ENCODE measurements at regions not wholly inside any gene's neighbourhood (a gene's known extent, or its start where the extent isn't known, plus 50 kb on each side); places are given as distances from the start of the nearest gene placed in this dataset.
"Not testable (repeated sequence)": the region's sequence is repeated elsewhere in the genome, so short reads cannot be mapped to it uniquely, and the experiment has no call there.

DNA sequence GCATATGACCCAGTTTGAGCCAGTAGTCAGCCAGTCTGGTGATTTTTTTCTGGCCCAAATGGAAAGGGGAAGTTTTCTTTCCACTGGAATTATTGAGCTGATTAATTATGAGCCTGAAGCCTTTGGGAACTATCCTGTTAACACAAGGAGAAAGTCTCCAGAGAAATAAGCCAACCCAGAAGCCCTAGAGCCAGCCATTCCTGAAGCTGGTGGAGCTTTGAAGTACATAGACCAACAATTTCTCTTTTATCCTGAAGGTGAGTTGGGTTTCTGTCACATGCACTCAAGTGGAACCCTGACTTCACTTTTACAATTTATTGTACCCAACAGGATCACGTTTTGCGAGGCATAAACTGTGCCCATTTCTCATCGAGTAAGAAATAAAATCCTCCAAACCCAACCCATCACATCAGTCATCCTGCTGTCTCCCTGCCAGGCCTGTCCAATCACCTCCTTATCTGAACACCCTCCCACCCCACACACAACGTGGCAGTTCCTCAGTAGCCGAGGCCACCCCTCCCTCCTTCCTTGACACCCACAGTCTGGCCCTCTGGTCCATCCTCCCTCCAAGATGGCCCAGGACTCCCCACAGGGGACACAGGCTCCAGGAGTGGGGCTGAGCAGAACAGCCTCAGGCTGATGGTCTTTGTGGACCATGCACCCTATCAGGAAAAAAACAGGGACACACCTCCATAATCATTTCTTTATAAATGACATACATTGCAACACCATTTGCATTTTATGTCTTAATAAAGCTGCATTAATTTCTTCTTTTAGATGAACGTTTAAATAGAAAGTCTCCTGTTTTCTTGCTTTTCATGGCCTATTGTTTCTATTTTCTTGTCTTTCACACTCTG lies 55.7 kb upstream of the GATA2 start:
- no peak overlapping the region for H3K4me3 ChIP-seq (ENCODE audit: low read length)
- H3K27me3 ChIP-seq (ENCODE audit: control insufficient read depth, insufficient read depth, low read length) = peaks cover 20% of the 10 kb centered on the region
- no peak overlapping the region for H3K9ac ChIP-seq (ENCODE audit: low read depth, low read length)

GRCh38 chr3:128548021-128548420 lies 55.0 kb upstream of the GATA2 start:
- Histone ChIP-seq H3K4me3 (ENCODE audit: low read length) (no peak overlapping the region), H3K4me1 (ENCODE audit: control insufficient read depth, insufficient read depth, low read length) (peaks cover 31% of the 10 kb centered on the region), H3K9me3 (replicated peaks; ENCODE audit: low read length) (no peaks in the 10 kb centered on the region), H3K4me2 (ENCODE audit: low read length) (no peak overlapping the region), H3K36me3 (ENCODE audit: insufficient read depth, low read length) (no peaks in the 10 kb centered on the region), H3K27me3 (ENCODE audit: control insufficient read depth, insufficient read depth, low read length) (peaks cover 17% of the 10 kb centered on the region), H3K9ac (ENCODE audit: low read depth, low read length) (no peak overlapping the region)

More for the DNA sequence above, 55.7 kb upstream of the GATA2 start:
- H3K4me2 ChIP-seq (ENCODE audit: low read length) = peak overlapping the region; percentile 26
- peaks cover 31% of the 10 kb centered on the region for H3K4me1 ChIP-seq (ENCODE audit: control insufficient read depth, insufficient read depth, low read length)
- H3K9me3 ChIP-seq (replicated peaks; ENCODE audit: low read length) = no peaks in the 10 kb centered on the region
- H3K36me3 ChIP-seq (ENCODE audit: insufficient read depth, low read length) = no peaks in the 10 kb centered on the region

DNA sequence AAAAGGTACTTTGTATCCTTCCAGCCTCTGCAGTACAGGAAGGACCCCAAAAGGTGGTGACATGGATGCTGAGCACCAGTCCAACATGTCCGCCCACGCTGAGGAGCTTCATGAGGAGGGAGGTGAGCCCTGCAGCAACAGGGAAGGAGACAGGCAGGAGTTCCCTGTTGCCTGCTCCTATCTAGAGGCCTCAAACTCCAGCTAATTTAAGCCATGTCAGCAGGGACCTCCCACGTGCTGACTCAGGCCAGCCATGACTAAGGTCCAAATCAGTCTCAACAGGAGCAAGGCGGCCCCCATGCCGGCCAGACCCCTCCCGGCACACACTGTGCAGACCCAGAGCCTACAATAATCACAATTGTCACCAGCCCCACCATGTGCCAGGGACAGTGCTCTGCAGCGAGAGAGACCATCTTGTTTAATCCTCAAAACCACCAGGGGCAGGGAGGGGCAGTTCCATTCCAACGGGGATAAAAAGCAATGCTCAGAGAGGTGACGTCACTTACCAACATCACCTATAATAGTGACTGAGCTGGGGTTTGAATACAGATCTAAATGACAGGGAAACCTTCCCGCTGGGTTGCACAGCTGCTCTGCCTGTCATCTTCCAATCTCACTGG lies 54.5 kb upstream of the GATA2 start:
- peaks cover 18% of the 10 kb centered on the region for H3K27me3 ChIP-seq (ENCODE audit: control insufficient read depth, insufficient read depth, low read length)
- peaks cover 31% of the 10 kb centered on the region for H3K4me1 ChIP-seq (ENCODE audit: control insufficient read depth, insufficient read depth, low read length)
- H3K9me3 ChIP-seq (replicated peaks; ENCODE audit: low read length) = no peaks in the 10 kb centered on the region
- H3K36me3 ChIP-seq (ENCODE audit: insufficient read depth, low read length) = no peaks in the 10 kb centered on the region
- no peak overlapping the region for H3K4me3 ChIP-seq (ENCODE audit: low read length)
- no peak overlapping the region for H3K9ac ChIP-seq (ENCODE audit: low read depth, low read length)
- peak overlapping the region; percentile 20 for H3K4me2 ChIP-seq (ENCODE audit: low read length)

DNA sequence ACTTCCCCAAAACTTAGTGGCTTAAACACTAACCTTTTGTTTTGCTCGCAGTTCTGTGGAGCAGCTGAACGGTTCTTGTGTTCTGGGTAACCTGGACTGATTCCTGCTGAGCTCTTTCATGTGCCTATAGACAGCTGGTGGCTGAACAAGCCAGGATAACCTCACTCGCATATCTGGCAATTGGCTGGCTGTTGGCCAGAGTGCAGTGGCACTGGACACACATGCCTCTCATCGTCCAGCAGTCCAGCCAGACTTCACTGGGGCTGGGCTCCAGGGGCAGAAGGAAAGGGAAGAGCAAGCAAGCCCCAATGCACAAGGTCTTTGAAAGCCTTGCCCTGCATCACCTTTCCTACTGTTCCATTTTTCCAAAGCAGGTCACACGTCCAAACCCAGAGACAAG lies 53.6 kb upstream of the GATA2 start:
- no peak overlapping the region for H3K4me2 ChIP-seq (ENCODE audit: low read length)
- H3K9ac ChIP-seq (ENCODE audit: low read depth, low read length) = no peak overlapping the region
- H3K4me3 ChIP-seq (ENCODE audit: low read length) = no peak overlapping the region
- H3K36me3 ChIP-seq (ENCODE audit: insufficient read depth, low read length) = no peaks in the 10 kb centered on the region
- H3K4me1 ChIP-seq (ENCODE audit: control insufficient read depth, insufficient read depth, low read length) = peaks cover 31% of the 10 kb centered on the region
- H3K9me3 ChIP-seq (replicated peaks; ENCODE audit: low read length) = no peaks in the 10 kb centered on the region
- peaks cover 12% of the 10 kb centered on the region for H3K27me3 ChIP-seq (ENCODE audit: control insufficient read depth, insufficient read depth, low read length)

DNA sequence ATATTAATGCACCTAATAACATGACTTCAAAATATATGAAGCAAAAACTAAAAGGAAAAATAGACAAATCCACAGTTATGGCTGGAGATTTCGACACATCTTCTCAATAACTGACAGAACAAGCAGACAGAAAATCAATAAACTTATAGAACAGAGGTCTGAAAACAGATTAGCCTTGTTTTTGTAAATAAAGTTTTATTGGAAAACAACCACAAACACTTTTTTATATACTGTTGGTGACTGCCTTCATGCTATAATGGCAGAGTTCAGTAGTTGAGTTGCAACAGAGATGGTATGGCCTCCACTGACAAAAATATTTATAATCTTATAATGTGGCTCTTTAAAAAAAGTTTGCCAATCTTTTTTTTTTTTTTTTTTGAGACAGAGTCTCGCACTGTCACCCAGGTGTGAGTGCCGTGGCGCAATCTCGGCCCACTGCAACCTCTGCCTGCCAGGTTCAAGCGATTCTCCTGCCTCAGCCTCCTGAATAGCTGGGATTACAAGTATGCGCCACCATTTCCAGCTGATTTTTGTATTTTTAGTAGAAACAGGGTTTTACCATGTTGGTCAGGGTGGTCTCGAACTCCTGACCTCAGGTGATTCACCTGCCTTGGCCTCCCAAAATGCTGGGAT lies 52.2 kb upstream of the GATA2 start:
- peaks cover 14% of the 10 kb centered on the region for H3K27me3 ChIP-seq (ENCODE audit: control insufficient read depth, insufficient read depth, low read length)
- H3K36me3 ChIP-seq (ENCODE audit: insufficient read depth, low read length) = no peaks in the 10 kb centered on the region
- peaks cover 31% of the 10 kb centered on the region for H3K4me1 ChIP-seq (ENCODE audit: control insufficient read depth, insufficient read depth, low read length)
- no peak overlapping the region for H3K4me3 ChIP-seq (ENCODE audit: low read length)
- H3K4me2 ChIP-seq (ENCODE audit: low read length) = no peak overlapping the region
- no peaks in the 10 kb centered on the region for H3K9me3 ChIP-seq (replicated peaks; ENCODE audit: low read length)
- no peak overlapping the region for H3K9ac ChIP-seq (ENCODE audit: low read depth, low read length)

DNA sequence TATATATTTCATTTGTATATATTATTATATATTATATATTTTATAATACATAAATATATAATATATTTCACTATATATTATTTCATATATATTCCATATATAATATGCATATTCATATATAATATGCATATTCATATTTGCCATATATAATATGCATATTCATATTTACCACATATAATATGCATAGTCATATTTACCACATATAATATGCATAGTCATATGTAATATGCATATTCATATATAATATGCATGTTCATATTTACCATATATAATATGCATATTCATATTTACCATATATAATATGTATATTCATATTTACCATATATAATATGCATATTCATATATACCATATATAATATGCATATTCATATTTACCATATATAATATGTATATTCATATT lies 51.2 kb upstream of the GATA2 start:
- Histone ChIP-seq H3K4me2 (ENCODE audit: low read length) (no peak overlapping the region), H3K4me3 (ENCODE audit: low read length) (no peak overlapping the region), H3K36me3 (ENCODE audit: insufficient read depth, low read length) (no peaks in the 10 kb centered on the region), H3K4me1 (ENCODE audit: control insufficient read depth, insufficient read depth, low read length) (peaks cover 25% of the 10 kb centered on the region), H3K9me3 (replicated peaks; ENCODE audit: low read length) (no peaks in the 10 kb centered on the region), H3K9ac (ENCODE audit: low read depth, low read length) (no peak overlapping the region), H3K27me3 (ENCODE audit: control insufficient read depth, insufficient read depth, low read length) (peaks cover 24% of the 10 kb centered on the region)

DNA sequence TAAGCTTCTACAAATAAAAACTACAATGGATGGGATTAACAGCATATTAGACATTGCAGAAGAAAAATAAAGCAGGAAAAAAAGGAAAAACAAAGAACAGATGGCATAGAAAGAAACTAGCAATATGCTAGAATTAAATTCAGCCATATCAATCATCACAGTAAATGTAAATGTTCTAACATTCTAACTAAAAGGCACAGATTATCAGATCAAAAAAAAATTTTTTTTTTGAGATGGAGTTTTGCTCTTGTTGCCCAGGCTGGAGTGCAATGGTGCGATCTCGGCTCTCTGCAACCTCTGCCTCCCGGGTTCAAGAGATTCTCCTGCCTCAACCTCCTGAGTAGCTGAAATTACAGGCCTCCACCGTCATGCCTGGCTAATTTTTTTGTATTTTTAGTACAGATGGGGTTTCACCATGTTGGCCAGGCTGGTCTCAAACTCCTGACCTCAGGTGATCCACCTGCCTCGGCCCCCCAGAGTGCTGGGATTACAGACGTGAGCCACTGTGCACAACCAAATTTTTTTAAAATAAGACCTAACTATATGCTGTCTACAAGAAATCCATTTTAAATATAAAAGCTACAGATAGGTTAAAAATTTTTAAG lies 50.7 kb upstream of the GATA2 start:
- not testable (repeated sequence) for H3K4me2 ChIP-seq (ENCODE audit: low read length); H3K4me3 ChIP-seq (ENCODE audit: low read length); H3K9ac ChIP-seq (ENCODE audit: low read depth, low read length); H3K9me3 ChIP-seq (replicated peaks; ENCODE audit: low read length); H3K36me3 ChIP-seq (ENCODE audit: insufficient read depth, low read length)
- peaks cover 29% of the 10 kb centered on the region for H3K27me3 ChIP-seq (ENCODE audit: control insufficient read depth, insufficient read depth, low read length)
- peaks cover 20% of the 10 kb centered on the region for H3K4me1 ChIP-seq (ENCODE audit: control insufficient read depth, insufficient read depth, low read length)

Data from skeletal muscle satellite cell (primary cell).